Thoracic aorta (tissue), 2 donors: ENCODE measurements at regions not wholly inside any gene's neighbourhood (a gene's known extent, or its start where the extent isn't known, plus 50 kb on each side); places are given as distances from the start of the nearest gene placed in this dataset.
"Not testable (repeated sequence)": the region's sequence is repeated elsewhere in the genome, so short reads cannot be mapped to it uniquely, and the experiment has no call there.

Experiments used
- ATAC-seq: fragments of 150-250 bp; one replicate; pipeline ENCODE4 v1.8.0; 2017; ENCODE audit warnings: low read depth; ENCODE audit not compliant: insufficient number of reproducible peaks, low FRiP score
- DNase-seq: peaks from one replicate; pipeline ENCODE4 v3.0.0-alpha.2; 2020; ENCODE audit warnings: low spot score
- H3K27ac ChIP-seq, 2 donors: fragments of 200-600 bp; sonication (generic); 1 replicate in 1 of 2; 2 replicates in 1 of 2; pipeline ENCODE4 v1.5.1; 2016; ENCODE audit warnings: mild to moderate bottlenecking in 2 of 2, moderate library complexity in 2 of 2
- H3K27me3 ChIP-seq: fragments of 200-600 bp; sonication (generic); replicated peaks from 2 replicates; pipeline ENCODE4 v1.6.0; 2016; ENCODE audit warnings: mild to moderate bottlenecking; ENCODE audit not compliant: insufficient read depth
- H3K36me3 ChIP-seq: fragments of 200-600 bp; sonication (generic); one replicate; pipeline ENCODE4 v1.5.1; 2016
- H3K4me1 ChIP-seq, 2 donors: fragments of 200-600 bp; sonication (generic); 1 replicate in 1 of 2; 2 replicates in 1 of 2; pipeline versions ENCODE4 v1.5.1 to v1.6.0; 2016; ENCODE audit warnings: low read depth in 2 of 2, mild to moderate bottlenecking in 1 of 2; ENCODE audit not compliant: control insufficient read depth in 1 of 2
- H3K4me3 ChIP-seq: fragments of 200-600 bp; sonication (generic); 2 replicates; pipeline ENCODE4 v1.5.1; 2016; ENCODE audit warnings: mild to moderate bottlenecking
- H3K9me3 ChIP-seq: fragments of 200-600 bp; sonication (generic); 2 replicates; pipeline ENCODE4 v1.5.1; 2016
- TF ChIP-seq, protein P1 (sequence below): fragments of 200-600 bp; sonication (generic); IDR thresholded peaks from one replicate; pipeline ENCODE4 v1.5.1; 2019; ENCODE audit warnings: antibody characterized with exemption

DNA sequence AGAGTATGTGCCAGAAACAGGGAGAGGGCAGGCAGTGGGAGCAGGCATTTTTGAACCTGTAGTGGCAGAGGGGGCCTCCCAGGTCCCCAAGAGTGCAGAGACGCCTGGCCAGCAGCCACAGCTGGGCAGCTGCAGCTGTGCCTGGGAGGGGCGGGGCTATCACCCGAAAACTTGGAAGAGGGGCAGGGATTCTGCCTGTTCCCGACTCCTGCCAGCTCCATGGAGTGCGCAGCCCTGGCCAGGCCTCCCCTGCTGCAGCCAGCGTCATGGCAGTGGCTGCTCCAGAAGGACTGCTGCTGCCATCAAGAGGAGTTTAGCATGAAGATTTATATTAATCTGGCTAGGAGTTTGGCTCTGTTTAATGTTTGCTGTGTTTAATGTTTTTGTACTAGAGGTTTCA, 532.1 kb upstream of the PITX2 start:
- Histone ChIP-seq H3K9me3 (no peaks in the 10 kb centered on the region), H3K36me3 (no peaks in the 10 kb centered on the region), H3K4me3 (no peak overlapping the region), H3K4me1 (no peaks in the 10 kb centered on the region), H3K27me3 (no peaks in the 10 kb centered on the region), H3K27ac (no peak overlapping the region)
- TF ChIP-seq, protein P1, sequence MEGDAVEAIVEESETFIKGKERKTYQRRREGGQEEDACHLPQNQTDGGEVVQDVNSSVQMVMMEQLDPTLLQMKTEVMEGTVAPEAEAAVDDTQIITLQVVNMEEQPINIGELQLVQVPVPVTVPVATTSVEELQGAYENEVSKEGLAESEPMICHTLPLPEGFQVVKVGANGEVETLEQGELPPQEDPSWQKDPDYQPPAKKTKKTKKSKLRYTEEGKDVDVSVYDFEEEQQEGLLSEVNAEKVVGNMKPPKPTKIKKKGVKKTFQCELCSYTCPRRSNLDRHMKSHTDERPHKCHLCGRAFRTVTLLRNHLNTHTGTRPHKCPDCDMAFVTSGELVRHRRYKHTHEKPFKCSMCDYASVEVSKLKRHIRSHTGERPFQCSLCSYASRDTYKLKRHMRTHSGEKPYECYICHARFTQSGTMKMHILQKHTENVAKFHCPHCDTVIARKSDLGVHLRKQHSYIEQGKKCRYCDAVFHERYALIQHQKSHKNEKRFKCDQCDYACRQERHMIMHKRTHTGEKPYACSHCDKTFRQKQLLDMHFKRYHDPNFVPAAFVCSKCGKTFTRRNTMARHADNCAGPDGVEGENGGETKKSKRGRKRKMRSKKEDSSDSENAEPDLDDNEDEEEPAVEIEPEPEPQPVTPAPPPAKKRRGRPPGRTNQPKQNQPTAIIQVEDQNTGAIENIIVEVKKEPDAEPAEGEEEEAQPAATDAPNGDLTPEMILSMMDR, result no peak
- ATAC-seq (no peak), DNase-seq (no peak)

DNA sequence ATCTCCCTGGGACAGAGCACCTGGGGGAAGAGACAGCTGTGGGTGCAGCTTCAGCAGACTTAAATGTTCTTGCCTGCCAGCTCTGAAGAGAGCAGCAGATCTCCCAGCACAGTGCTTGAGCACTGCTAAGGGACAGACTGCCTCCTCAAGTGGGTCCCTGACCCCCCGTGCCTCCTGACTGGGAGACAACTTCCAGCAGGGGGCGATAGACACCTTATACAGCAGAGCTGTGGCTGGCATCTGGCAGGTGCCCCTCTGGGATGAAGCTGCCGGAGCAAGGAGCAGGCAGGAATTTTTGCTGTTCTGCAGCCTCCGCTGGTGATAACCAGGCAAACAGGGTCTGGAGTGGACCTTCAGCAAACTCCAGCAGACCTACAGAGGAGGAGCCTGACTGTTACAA, 541.7 kb upstream of the PITX2 start:
- H3K27me3 ChIP-seq, H3K4me3 ChIP-seq, ATAC-seq: not testable (repeated sequence)

DNA sequence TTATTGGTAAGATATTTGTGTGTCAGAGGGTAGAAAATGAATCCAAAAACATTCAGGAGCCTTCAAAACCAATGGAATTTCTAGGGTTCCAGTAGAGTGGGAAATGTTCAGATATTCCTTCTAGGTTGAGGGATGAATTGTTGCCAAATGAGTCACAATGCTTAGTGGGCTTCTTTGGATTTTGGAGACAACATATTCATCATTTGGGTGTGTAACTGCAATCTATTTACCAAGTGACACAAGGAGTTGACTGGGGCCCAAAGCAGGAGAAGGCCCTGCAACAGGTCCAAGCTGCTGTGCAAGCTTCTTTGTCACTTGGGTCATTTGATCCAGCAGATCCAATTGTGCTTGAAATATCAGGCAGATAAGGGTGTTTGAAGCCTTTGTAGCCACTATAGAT, 551.5 kb upstream of the PITX2 start:
- DNase-seq (no peak), ATAC-seq (no peak)
- H3K27me3 ChIP-seq, result no peaks in the 10 kb centered on the region
- H3K27ac ChIP-seq, result no peak overlapping the region
- H3K4me3 ChIP-seq, result no peak overlapping the region
- no peaks in the 10 kb centered on the region for H3K9me3 ChIP-seq
- no peaks in the 10 kb centered on the region for H3K36me3 ChIP-seq
- no peaks in the 10 kb centered on the region for H3K4me1 ChIP-seq
- TF ChIP-seq, protein P1, result no peak

More for the DNA sequence above, 541.7 kb upstream of the PITX2 start:
- H3K27ac ChIP-seq, H3K4me1 ChIP-seq, H3K36me3 ChIP-seq, H3K9me3 ChIP-seq, DNase-seq: not testable (repeated sequence)

DNA sequence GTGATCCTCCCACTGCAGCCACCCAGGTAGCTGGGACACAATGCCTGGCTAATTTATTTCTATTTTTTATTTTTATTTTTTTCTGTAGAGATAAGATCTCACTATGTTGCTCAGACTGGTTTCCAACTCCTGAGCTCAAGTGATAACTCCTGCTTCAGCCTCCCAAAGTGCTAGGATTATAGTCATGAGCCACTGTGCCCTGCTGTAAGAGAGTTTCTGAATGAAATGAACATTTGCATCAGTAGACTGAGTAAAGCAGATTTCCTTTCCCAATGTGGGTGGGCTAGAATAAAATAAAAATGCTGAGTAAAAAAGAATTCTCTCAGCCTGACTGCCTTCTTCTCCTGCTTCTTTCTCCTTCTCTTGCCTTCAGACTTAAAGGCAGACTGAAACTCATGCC, 555.4 kb upstream of the PITX2 start:
- TF ChIP-seq, protein P1, result no peak
- Histone ChIP-seq H3K27ac (no peak overlapping the region), H3K4me1 (no peaks in the 10 kb centered on the region), H3K36me3 (no peaks in the 10 kb centered on the region), H3K27me3 (no peaks in the 10 kb centered on the region), H3K9me3 (no peaks in the 10 kb centered on the region), H3K4me3 (no peak overlapping the region)
- DNase-seq, result no peak
- ATAC-seq, result no peak

DNA sequence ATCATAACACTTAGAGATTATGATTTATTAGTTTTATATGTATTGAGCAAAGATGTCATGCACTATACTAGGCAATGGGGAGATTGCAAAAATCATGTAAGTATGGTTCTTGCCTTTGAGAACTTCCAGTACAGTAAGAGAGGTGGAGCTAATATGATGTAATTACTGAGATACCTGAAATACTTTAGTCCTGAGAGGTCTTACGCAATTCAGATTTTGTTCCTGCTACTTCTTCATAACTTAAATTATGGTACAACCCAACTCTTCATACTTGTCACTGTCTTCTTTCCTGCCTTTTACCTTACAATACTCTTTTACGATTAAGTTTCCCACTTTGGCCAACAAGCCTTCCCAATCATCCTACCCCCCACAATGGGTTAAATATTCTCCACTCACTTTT, 564.2 kb upstream of the PITX2 start:
- ATAC-seq, result no peak
- H3K9me3 ChIP-seq, result no peaks in the 10 kb centered on the region
- H3K27me3 ChIP-seq, result no peaks in the 10 kb centered on the region
- TF ChIP-seq, protein P1, result no peak
- H3K36me3 ChIP-seq, result no peaks in the 10 kb centered on the region
- no peak overlapping the region for H3K4me3 ChIP-seq
- DNase-seq, result no peak
- no peaks in the 10 kb centered on the region for H3K4me1 ChIP-seq
- H3K27ac ChIP-seq, result no peak overlapping the region

DNA sequence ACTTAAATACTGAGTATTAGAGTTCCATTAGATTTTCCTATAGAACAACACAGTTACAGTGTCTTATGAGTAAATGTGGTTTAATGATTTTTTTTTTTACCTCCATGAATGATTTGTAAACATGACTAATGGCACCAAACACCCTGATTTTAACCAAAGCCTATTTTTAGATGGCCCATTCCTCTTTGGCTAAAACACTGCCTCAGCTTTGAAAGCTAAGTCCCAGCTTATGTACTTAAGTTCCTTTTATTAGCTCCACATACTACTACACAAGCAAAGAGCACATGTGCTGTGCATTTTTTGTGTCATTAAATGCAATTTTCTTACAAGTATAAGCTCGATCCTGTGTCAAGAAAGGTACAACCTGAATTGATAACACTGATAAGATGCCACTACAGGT, 575.6 kb upstream of the PITX2 start:
- TF ChIP-seq, protein P1, result no peak
- Histone ChIP-seq H3K36me3 (no peaks in the 10 kb centered on the region), H3K4me1 (no peaks in the 10 kb centered on the region), H3K27ac (no peak overlapping the region), H3K4me3 (no peak overlapping the region), H3K9me3 (no peaks in the 10 kb centered on the region), H3K27me3 (no peaks in the 10 kb centered on the region)
- no peak for DNase-seq
- ATAC-seq, result no peak
